Endothelial cell (in vitro differentiated cells): ENCODE measurements at regions not wholly inside any gene's neighbourhood (a gene's known extent, or its start where the extent isn't known, plus 50 kb on each side); places are given as distances from the start of the nearest gene placed in this dataset.
A peak's percentile ranks its signal among the peaks of the same experiment; 100 is the strongest.
"Not testable (repeated sequence)": the region's sequence is repeated elsewhere in the genome, so short reads cannot be mapped to it uniquely, and the experiment has no call there.

Source experiments
- DNase-seq: peaks from one replicate; pipeline ENCODE4 v3.0.0; 2021; ENCODE audit warnings: low spot score
- H3K27ac Mint-ChIP-seq: one replicate; pipeline ENCODE4 v1.8.0; 2021; ENCODE audit warnings: mixed read lengths, inconsistent platforms; ENCODE audit not compliant: unreplicated experiment
- H3K27me3 Mint-ChIP-seq: one replicate; pipeline ENCODE4 v1.8.0; 2021; ENCODE audit warnings: mild to moderate bottlenecking, moderate library complexity, mixed read lengths, inconsistent platforms; ENCODE audit not compliant: unreplicated experiment
- H3K36me3 Mint-ChIP-seq: one replicate; pipeline ENCODE4 v1.8.0; 2021; ENCODE audit warnings: mild to moderate bottlenecking, low read depth, mixed read lengths, inconsistent platforms; ENCODE audit not compliant: unreplicated experiment
- H3K4me1 Mint-ChIP-seq: one replicate; pipeline ENCODE4 v1.8.0; 2021; ENCODE audit warnings: mild to moderate bottlenecking, mixed read lengths, inconsistent platforms; ENCODE audit not compliant: unreplicated experiment
- H3K4me3 Mint-ChIP-seq: one replicate; pipeline ENCODE4 v1.8.0; 2021; ENCODE audit warnings: mild to moderate bottlenecking, mixed read lengths, inconsistent platforms; ENCODE audit not compliant: unreplicated experiment
- H3K9me3 Mint-ChIP-seq: one replicate; pipeline ENCODE4 v1.8.0; 2021; ENCODE audit warnings: mixed read lengths, inconsistent platforms; ENCODE audit not compliant: unreplicated experiment
- CTCF ChIP-seq: fragments of 200-600 bp; sonication (generic); IDR thresholded peaks from one replicate; pipeline ENCODE4 v1.5.0; 2021; ENCODE audit warnings: antibody characterized with exemption; ENCODE audit not compliant: unreplicated experiment

GRCh38 chr6:76574746-76575145 is 502.3 kb upstream of the IMPG1 start:
- Mint-ChIP-seq H3K27me3 (no peaks in the 10 kb centered on the region), H3K4me1 (peaks cover 6% of the 10 kb centered on the region), H3K4me3 (no peak overlapping the region), H3K27ac (peak overlapping the region; percentile 59), H3K9me3 (no peaks in the 10 kb centered on the region), H3K36me3 (no peaks in the 10 kb centered on the region)
- DNase-seq, result no peak
- no peak for TF ChIP-seq CTCF

- DNase-seq, result no peak
- Mint-ChIP-seq H3K27ac (no peak overlapping the region), H3K9me3 (no peaks in the 10 kb centered on the region), H3K36me3 (peaks cover 4% of the 10 kb centered on the region), H3K27me3 (peaks cover 1% of the 10 kb centered on the region), H3K4me1 (peaks cover 7% of the 10 kb centered on the region), H3K4me3 (no peak overlapping the region)
- TF ChIP-seq CTCF, result no peak
Observed at GRCh38 chr6:76565932-76566331, 493.5 kb upstream of the IMPG1 start.

- H3K27ac Mint-ChIP-seq, DNase-seq, H3K4me3 Mint-ChIP-seq, H3K27me3 Mint-ChIP-seq, H3K9me3 Mint-ChIP-seq, H3K36me3 Mint-ChIP-seq, H3K4me1 Mint-ChIP-seq: not testable (repeated sequence)
Observed at GRCh38 chr6:76562371-76562770, 489.9 kb upstream of the IMPG1 start.

- H3K27me3 Mint-ChIP-seq, H3K36me3 Mint-ChIP-seq, H3K9me3 Mint-ChIP-seq, DNase-seq, H3K4me3 Mint-ChIP-seq, H3K4me1 Mint-ChIP-seq: not testable (repeated sequence)
- peak overlapping the region; percentile 54 for H3K27ac Mint-ChIP-seq
Observed at GRCh38 chr6:76560851-76561755, 488.6 kb upstream of the IMPG1 start.

- H3K9me3 Mint-ChIP-seq, result no peaks in the 10 kb centered on the region
- no peaks in the 10 kb centered on the region for H3K36me3 Mint-ChIP-seq
- peaks cover 9% of the 10 kb centered on the region for H3K4me1 Mint-ChIP-seq
- H3K27ac Mint-ChIP-seq, result no peak overlapping the region
- TF ChIP-seq CTCF, result no peak
- DNase-seq, result no peak
- peaks cover 1% of the 10 kb centered on the region for H3K27me3 Mint-ChIP-seq
- H3K4me3 Mint-ChIP-seq, result no peak overlapping the region
Observed at GRCh38 chr6:76553256-76553655, 480.8 kb upstream of the IMPG1 start.

GRCh38 chr6:76552268-76552667 is 479.8 kb upstream of the IMPG1 start:
- no peak for TF ChIP-seq CTCF
- peaks cover 1% of the 10 kb centered on the region for H3K27me3 Mint-ChIP-seq
- no peaks in the 10 kb centered on the region for H3K9me3 Mint-ChIP-seq
- no peak overlapping the region for H3K27ac Mint-ChIP-seq
- H3K4me1 Mint-ChIP-seq, result peaks cover 17% of the 10 kb centered on the region
- DNase-seq, result no peak
- no peaks in the 10 kb centered on the region for H3K36me3 Mint-ChIP-seq
- H3K4me3 Mint-ChIP-seq, result no peak overlapping the region
